GM21447 (cell line): ENCODE measurements at regions not wholly inside any gene's neighbourhood (a gene's known extent, or its start where the extent isn't known, plus 50 kb on each side); places are given as distances from the start of the nearest gene placed in this dataset.

Experiments used
- ATAC-seq: cut with Tn5 transposase; IDR thresholded peaks from one replicate; pipeline ENCODE4 v1.9.1; 2021; ENCODE audit not compliant: unreplicated experiment

GRCh38 chr5:116361979-116362577, 212.5 kb downstream of the SEMA6A start:
- no peak for ATAC-seq

- no peak for ATAC-seq
Observed at GRCh38 chr5:116361171-116361967, 213.3 kb downstream of the SEMA6A start.

- no peak for ATAC-seq
Observed at GRCh38 chr5:116360008-116360853, 214.4 kb downstream of the SEMA6A start.

GRCh38 chr5:116359592-116359991, 215.0 kb downstream of the SEMA6A start:
- ATAC-seq = no peak

GRCh38 chr5:116358911-116359418, 215.7 kb downstream of the SEMA6A start:
- peak; percentile 99 for ATAC-seq

- ATAC-seq = no peak
Observed at GRCh38 chr5:116358015-116358523, 216.6 kb downstream of the SEMA6A start.

- ATAC-seq = no peak
Observed at GRCh38 chr5:116355819-116356601, 218.6 kb downstream of the SEMA6A start.

GRCh38 chr5:116354699-116355098, 219.9 kb downstream of the SEMA6A start:
- ATAC-seq = no peak

GRCh38 chr5:116347657-116348056, 227.0 kb downstream of the SEMA6A start:
- ATAC-seq = no peak

GRCh38 chr5:116343961-116344360, 230.7 kb downstream of the SEMA6A start:
- ATAC-seq = no peak
